HG02840 (cell line): ENCODE measurements at regions not wholly inside any gene's neighbourhood (a gene's known extent, or its start where the extent isn't known, plus 50 kb on each side); places are given as distances from the start of the nearest gene placed in this dataset.
"Not testable (repeated sequence)": the region's sequence is repeated elsewhere in the genome, so short reads cannot be mapped to it uniquely, and the experiment has no call there.

Experiments used
- ATAC-seq: cut with Tn5 transposase; IDR thresholded peaks from one replicate; pipeline ENCODE4 v1.9.1; 2021; ENCODE audit warnings: mild to moderate bottlenecking, moderate library complexity, moderate number of reproducible peaks; ENCODE audit not compliant: unreplicated experiment, low FRiP score

DNA sequence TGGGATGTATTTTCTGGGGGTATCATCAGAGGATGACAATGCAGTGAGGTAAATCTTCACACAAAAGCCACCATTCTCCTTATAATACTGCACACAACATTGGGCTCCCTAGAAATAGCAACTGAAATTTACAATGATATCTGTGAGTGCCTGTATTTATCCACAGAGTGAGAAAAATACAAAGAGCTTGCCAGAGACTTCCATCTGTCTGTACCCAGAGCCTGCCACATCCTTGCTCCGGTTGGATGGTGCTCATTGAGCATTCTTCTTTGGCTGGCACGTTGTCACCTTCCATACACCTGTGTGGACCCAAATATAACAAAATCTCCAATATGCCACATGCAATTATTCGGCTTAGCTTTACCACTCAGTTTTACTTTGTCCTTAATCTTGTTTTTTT is 189.5 kb upstream of the UFM1 start:
- no peak for ATAC-seq

- no peak for ATAC-seq
Observed at GRCh38 chr13:38159710-38160109, 189.9 kb upstream of the UFM1 start.

DNA sequence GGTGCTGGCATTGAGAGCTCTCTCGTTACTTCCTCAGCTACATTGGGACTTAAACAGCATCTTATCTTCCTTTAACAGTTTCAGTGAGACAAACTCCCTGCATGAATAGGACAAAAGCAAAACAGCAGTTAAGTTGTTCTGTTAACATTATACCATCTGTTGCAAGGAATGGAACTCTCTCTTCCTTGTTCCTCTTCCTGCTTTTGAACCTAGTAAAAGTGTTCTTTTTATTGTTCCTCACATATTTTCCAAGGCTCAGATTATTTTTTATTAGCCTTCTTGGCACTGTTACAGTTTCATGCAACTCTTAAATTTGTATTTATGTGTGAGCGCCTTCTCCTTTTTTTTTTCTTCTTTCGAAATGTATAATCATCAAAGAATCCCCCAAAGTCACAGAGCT is 202.6 kb upstream of the UFM1 start:
- ATAC-seq = no peak

DNA sequence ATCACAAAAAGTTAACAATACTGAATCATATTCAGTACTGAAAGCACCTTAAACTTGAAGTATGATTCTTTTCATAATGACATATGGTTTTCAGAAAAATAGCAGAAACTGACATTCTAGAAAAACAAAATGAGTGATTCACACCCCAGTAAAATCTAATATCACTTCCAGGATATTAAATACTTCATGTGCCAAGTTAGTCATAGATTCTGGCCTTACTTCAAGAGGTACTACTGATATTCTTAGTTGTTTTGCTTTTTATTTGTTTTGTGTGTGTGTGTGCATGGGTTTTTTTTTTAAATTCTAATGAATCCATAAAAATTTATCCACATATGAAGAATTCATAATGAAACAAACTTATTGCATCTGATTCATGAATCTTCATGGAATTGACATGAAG is 207.9 kb upstream of the UFM1 start:
- ATAC-seq = no peak

- ATAC-seq = no peak
Observed at GRCh38 chr13:38135592-38135991, 214.1 kb upstream of the UFM1 start.

DNA sequence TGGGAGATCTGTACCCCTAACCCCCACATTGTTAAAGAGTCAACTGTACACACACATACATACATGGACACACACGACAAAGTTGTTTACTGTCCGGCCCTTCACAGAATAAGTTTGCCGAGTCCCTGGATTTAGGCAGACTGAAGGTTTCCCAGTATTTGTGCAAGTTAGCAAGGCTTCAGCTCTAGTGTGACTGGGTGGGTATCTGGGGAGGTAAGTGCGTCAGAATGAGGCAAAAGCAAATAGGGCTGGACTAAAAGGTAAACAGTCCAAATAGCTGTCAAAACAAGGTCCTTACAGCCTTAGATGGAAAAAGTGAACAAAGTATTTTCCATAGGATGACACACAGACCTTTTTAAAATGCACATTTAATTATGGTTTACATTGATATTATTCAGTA is 228.4 kb upstream of the UFM1 start:
- ATAC-seq = no peak

DNA sequence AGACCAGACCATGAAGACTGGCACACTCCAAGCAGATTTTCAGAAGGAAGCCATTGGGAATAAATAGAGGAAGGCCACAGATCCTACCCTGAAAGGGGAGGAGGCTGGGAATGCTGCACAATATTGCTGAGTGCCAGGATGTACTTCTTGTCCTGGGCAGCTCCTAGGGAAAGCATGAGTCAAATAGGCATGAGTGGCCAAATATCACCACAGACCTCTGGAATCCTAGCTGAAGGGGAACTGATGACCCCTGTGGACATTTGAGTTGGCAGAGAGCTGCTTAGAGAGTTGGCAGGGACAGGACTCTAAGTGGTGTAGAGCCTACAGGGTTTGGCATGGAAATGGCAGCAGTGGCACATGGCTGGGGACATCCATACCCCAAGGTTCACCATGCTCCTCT is 234.3 kb upstream of the TRPC4 start:
- ATAC-seq = no peak

DNA sequence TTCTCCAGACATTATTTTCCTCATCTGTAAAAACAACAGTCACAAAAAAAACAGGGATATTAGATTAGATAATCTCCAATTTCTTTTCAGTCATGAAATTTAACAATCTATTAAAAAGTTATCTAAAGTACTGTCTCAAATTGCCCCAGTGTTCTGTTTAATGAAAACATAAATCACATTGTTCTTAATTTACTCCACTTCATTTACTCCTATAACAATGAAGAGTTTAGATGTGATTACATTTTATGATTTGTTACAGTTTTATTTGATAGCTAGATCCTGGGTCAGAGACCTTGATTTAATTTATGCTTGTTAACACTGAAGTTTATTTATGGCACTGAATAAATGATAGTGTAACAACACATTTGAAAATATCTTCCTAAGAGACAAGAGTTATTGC is 230.2 kb upstream of the TRPC4 start:
- ATAC-seq = no peak

- ATAC-seq = no peak
Observed at GRCh38 chr13:38093425-38093824, 223.9 kb upstream of the TRPC4 start.

- ATAC-seq = no peak
Observed at GRCh38 chr13:38090913-38091312, 221.3 kb upstream of the TRPC4 start.

DNA sequence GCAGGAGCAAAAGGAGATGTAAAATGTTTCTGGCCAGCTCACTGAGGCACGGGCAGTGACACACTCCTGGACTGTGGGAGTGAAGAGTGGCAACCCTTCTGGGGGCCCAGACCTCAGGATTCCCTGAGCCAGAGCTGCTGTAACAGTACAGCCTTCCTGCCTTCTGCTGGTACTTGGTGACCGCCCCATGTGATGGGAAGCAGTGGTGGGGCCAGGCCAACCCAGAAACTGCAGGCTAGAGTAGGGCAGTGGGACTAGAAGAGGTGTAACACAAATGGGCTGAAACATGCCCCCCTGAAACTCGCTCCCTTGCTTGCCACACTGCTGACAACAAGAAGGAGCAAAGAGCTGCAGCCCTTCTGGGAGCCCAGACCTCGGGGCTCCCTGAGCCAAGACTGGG is 217.1 kb upstream of the TRPC4 start:
- no peak for ATAC-seq

DNA sequence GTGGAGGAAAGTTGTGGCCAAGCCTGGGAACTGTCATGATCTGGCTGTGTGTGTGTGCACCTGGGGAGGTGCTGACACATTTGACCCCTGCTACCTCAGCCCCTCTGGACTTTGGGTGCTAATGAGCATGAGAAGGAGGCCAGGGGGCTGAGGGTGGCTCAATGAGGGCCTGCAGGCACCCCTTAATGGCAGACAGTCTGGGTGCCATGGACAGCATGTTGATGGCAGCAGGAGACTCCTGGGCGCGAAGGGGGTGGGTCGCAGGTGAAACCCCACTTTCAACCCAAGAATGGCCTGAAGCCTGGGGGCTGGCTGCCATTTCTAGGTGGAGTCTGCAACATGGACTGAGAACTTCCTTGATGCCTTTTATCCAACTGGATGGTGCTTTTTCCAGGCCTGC is 216.4 kb upstream of the TRPC4 start:
- no peak for ATAC-seq

DNA sequence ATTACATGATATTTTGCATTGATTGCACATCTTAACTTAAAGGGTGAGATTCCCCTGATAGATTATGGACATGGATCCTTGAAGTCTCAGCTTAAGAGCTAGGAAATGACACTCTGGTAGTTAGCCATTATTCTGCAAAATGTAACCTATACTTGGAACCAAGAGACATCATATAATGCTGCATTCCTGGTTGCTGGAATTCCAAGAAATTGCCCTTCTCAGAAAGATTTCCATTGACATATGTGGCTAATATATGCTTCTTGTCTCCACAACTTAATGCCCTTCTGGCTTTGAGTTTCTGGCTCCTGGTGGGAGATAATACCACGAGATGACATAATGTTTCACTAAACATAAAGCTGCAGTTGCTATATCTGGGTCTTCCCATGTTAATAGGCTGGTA is 204.4 kb upstream of the TRPC4 start:
- ATAC-seq = no peak

- no peak for ATAC-seq
Observed at GRCh38 chr13:38072696-38073095, 203.1 kb upstream of the TRPC4 start.

DNA sequence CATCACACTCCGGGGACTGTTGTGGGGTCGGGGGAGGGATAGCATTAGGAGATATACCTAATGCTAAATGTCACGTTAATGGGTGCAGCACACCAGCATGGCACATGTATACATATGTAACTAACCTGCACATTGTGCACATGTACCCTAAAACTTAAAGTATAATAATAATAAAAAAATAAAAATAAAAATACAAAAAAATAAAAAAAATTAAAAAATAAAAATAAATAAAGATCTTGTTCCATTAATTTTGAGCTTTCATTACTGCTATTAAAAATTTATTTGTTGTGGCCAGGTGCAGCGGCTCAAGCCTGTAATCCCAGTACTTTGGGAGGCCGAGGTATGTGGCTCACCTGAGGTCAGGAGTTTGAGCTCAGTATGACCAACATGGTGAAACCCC is 201.8 kb upstream of the TRPC4 start:
- ATAC-seq = not testable (repeated sequence)

DNA sequence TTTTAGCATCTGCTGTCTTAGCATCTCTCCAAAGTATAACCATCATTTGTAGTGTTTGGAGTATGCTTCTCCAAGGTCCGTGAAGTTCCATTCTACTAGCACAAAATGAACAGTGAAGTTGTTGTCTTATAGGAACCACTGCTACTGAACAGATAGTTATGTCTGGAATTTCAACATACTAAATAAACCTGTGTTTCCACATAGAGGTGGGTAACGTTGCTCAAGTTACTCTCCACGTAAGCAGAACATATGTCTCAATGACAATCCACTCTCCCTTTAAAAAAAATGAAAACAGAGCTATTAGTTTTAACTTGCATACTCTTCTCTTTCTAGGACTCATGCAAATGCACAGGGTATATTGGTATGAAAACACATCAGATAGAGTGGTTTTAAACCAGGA is 184.3 kb upstream of the TRPC4 start:
- ATAC-seq = no peak

GRCh38 chr13:38046049-38046376 is 176.4 kb upstream of the TRPC4 start:
- ATAC-seq = no peak

GRCh38 chr13:38045278-38046048 is 175.9 kb upstream of the TRPC4 start:
- no peak for ATAC-seq

DNA sequence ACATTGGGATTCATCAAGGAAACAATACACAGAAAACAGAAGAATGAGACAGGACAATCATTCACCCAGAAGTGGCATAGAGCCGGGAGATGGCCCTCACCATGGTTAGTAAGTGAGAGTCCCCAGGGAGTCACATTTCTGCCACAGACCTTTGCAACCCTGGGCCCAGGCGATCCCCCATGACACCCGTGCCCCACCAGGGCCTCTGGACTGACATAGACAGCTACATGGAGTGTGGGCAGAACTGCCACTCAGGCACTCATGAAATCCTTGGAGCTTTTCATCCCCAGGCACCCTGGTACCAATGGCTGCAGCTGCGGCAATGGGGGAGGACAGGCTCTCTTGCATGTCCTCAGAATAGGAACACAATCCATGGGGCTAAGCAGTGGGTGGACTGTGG is 174.5 kb upstream of the TRPC4 start:
- no peak for ATAC-seq

DNA sequence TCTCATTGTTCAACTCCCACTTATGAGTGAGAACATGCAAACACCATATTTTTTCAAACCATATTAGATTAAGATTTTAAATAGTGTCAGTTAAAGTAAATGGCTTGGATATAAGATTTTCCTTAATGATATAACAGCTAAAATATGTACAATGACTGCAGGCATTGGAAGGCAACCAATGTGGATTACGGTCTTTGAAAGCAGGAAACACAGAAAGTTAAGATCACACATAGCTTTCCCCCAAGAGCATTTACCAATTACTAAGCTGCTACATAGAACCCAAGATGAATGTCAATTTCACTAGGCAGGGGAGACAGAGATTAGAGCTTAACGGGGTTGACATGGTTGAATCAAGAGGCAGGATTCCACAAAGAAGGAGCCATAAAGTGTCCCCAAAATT is 173.2 kb upstream of the TRPC4 start:
- ATAC-seq = no peak

- no peak for ATAC-seq
Observed at GRCh38 chr13:38024431-38024830, 154.9 kb upstream of the TRPC4 start.

DNA sequence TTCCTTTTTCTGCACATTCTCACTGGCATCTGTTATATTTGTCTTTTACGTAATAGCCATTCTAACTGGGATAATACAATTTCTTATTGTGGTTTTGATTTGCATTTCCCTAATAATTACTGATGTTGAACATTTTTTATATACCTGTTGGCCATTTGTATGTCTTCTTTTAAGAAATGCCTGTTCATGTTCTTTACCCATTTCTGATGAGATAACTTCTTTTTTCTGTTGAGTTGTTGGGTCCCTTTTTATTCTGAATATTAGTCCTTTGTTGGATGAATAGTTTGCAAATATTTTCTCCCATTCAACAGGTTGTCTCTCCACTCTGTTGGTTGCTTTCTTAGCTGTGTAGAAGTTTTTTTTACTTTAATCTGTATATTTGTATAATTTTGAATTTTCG is 147.7 kb upstream of the TRPC4 start:
- ATAC-seq = no peak

DNA sequence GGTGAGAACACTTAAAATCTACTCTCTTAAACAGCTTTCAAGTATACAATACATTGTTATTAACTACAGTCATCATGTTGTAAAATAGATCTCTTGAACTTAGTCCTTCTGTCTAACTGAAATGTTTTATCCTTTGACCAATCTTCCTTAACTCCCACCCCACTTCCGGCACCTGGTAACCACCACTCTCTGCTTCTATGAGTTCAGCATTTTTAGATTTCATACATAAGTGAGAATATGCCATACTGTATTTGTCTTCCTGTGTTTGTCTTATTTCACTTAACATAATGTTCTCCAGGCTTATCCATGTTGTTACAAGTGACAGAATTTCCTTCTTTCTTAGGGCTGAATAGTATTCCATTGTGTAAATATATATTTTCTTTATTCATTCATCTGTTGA is 144.1 kb upstream of the TRPC4 start:
- no peak for ATAC-seq
